H54 (cell line): ENCODE measurements at regions not wholly inside any gene's neighbourhood (a gene's known extent, or its start where the extent isn't known, plus 50 kb on each side); places are given as distances from the start of the nearest gene placed in this dataset.

Experiments
- DNase-seq: peaks from one replicate; pipeline ENCODE4 v3.0.0; 2011; ENCODE audit warnings: low spot score, mixed read lengths; ENCODE audit not compliant: insufficient read length
- FAIRE-seq: peaks from 3 replicates; lab custom pipeline; 2011; peaks lifted over from hg19 to GRCh38; lab: Jason Lieb, UNC
- POLR2A ChIP-seq: IDR thresholded peaks from 2 replicates; pipeline ENCODE4 v1.6.1; 2011; ENCODE audit warnings: low read depth, mild to moderate bottlenecking, low read length

GRCh38 chr14:29148221-29148620 is 381.6 kb downstream of the FOXG1 start:
- DNase-seq (no peak), FAIRE-seq (no peak)
- TF ChIP-seq POLR2A, result no peak

- no peak for DNase-seq
- TF ChIP-seq POLR2A, result no peak
- FAIRE-seq, result no peak
Observed at GRCh38 chr14:29149798-29150197, 383.2 kb downstream of the FOXG1 start.

GRCh38 chr14:29150659-29151058 is 384.1 kb downstream of the FOXG1 start:
- no peak for DNase-seq
- no peak for TF ChIP-seq POLR2A
- FAIRE-seq, result no peak

GRCh38 chr14:29156096-29156495 is 389.5 kb downstream of the FOXG1 start:
- DNase-seq (no peak), FAIRE-seq (no peak)
- TF ChIP-seq POLR2A, result no peak

GRCh38 chr14:29161593-29161992 is 395.0 kb downstream of the FOXG1 start:
- no peak for FAIRE-seq

GRCh38 chr14:29163109-29163508 is 396.5 kb downstream of the FOXG1 start:
- no peak for FAIRE-seq
- no peak for DNase-seq
- TF ChIP-seq POLR2A, result no peak

More at GRCh38 chr14:29161593-29161992, 395.0 kb downstream of the FOXG1 start:
- no peak for TF ChIP-seq POLR2A
- no peak for DNase-seq

- DNase-seq, result no peak
- no peak for FAIRE-seq
Observed at GRCh38 chr14:29165431-29165830, 398.8 kb downstream of the FOXG1 start.

GRCh38 chr14:29166507-29166906 is 399.9 kb downstream of the FOXG1 start:
- DNase-seq, result no peak
- TF ChIP-seq POLR2A, result no peak
- FAIRE-seq, result no peak

More at GRCh38 chr14:29165431-29165830, 398.8 kb downstream of the FOXG1 start:
- TF ChIP-seq POLR2A, result no peak

- FAIRE-seq (no peak), DNase-seq (no peak)
- no peak for TF ChIP-seq POLR2A
Observed at GRCh38 chr14:29168149-29168548, 401.6 kb downstream of the FOXG1 start.

- no peak for TF ChIP-seq POLR2A
- FAIRE-seq (no peak), DNase-seq (no peak)
Observed at GRCh38 chr14:29169408-29169807, 402.8 kb downstream of the FOXG1 start.

- TF ChIP-seq POLR2A, result no peak
- DNase-seq (no peak), FAIRE-seq (no peak)
Observed at GRCh38 chr14:29175706-29176105, 409.1 kb downstream of the FOXG1 start.

- DNase-seq (no peak), FAIRE-seq (no peak)
- TF ChIP-seq POLR2A, result no peak
Observed at GRCh38 chr14:29176876-29177275, 410.3 kb downstream of the FOXG1 start.

- TF ChIP-seq POLR2A, result no peak
- FAIRE-seq (no peak), DNase-seq (no peak)
Observed at GRCh38 chr14:29178971-29179370, 412.4 kb downstream of the FOXG1 start.

GRCh38 chr14:29191092-29191491 is 424.5 kb downstream of the FOXG1 start:
- TF ChIP-seq POLR2A, result no peak
- FAIRE-seq, result no peak
- no peak for DNase-seq

GRCh38 chr14:29197557-29197956 is 431.0 kb downstream of the FOXG1 start:
- FAIRE-seq (no peak), DNase-seq (no peak)
- TF ChIP-seq POLR2A, result no peak

GRCh38 chr14:29205658-29206057 is 439.1 kb downstream of the FOXG1 start:
- DNase-seq (no peak), FAIRE-seq (no peak)
- TF ChIP-seq POLR2A, result no peak
